Adipocyte (in vitro differentiated cells): ENCODE measurements at regions not wholly inside any gene's neighbourhood (a gene's known extent, or its start where the extent isn't known, plus 50 kb on each side); places are given as distances from the start of the nearest gene placed in this dataset.
"Not testable (repeated sequence)": the region's sequence is repeated elsewhere in the genome, so short reads cannot be mapped to it uniquely, and the experiment has no call there.

Experiments used
- DNase-seq: peaks from one replicate; pipeline ENCODE4 v3.0.0-alpha.2; 2015; ENCODE audit warnings: low read depth
- H3K27me3 ChIP-seq: replicated peaks from 2 replicates; pipeline ENCODE4 v1.7.0; 2013; ENCODE audit warnings: mild to moderate bottlenecking, low read length, moderate library complexity; ENCODE audit not compliant: control insufficient read depth, insufficient read depth
- H3K36me3 ChIP-seq: 2 replicates; pipeline ENCODE4 v1.7.0; 2013; ENCODE audit warnings: low read length, mild to moderate bottlenecking, moderate library complexity; ENCODE audit not compliant: control insufficient read depth, insufficient read depth, severe bottlenecking
- H3K4me1 ChIP-seq: 2 replicates; pipeline ENCODE4 v1.7.0; 2013; ENCODE audit warnings: mild to moderate bottlenecking, low read length, moderate library complexity; ENCODE audit not compliant: control insufficient read depth, insufficient read depth
- H3K4me3 ChIP-seq: 2 replicates; pipeline ENCODE4 v1.7.0; 2013; ENCODE audit warnings: mild to moderate bottlenecking, low read length, moderate library complexity
- H3K9ac ChIP-seq: 2 replicates; pipeline ENCODE4 v1.7.0; 2013; ENCODE audit warnings: mild to moderate bottlenecking, low read length, moderate library complexity
- H3K9me3 ChIP-seq: 2 replicates; pipeline ENCODE4 v1.7.0; 2013; ENCODE audit warnings: mild to moderate bottlenecking, low read length, moderate library complexity; ENCODE audit not compliant: control insufficient read depth

DNA sequence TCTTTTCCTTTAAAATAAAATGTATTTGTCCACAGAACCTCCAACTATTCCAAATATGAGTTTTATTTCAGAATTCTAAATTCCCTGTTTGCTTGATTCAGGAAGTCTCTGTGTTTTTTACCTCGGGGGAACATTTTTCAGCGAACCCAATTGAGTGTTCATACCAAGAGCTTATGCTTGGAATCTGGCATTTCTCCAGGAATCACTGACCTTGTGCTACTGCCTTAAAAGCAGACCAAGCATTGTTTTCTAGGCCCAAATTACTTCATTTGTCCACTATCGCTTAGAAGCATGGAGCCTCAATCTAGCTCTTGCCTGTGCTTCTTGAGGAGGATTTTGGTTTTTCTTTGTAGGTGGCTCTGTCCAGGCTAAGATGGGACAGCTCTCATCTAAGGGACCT lies 59.4 kb downstream of the EBLN1 start:
- H3K4me1 ChIP-seq = no peaks in the 10 kb centered on the region
- H3K9ac ChIP-seq = no peak overlapping the region
- no peaks in the 10 kb centered on the region for H3K27me3 ChIP-seq
- DNase-seq = peak; percentile 40
- no peak overlapping the region for H3K4me3 ChIP-seq
- H3K9me3 ChIP-seq = no peaks in the 10 kb centered on the region
- no peaks in the 10 kb centered on the region for H3K36me3 ChIP-seq

DNA sequence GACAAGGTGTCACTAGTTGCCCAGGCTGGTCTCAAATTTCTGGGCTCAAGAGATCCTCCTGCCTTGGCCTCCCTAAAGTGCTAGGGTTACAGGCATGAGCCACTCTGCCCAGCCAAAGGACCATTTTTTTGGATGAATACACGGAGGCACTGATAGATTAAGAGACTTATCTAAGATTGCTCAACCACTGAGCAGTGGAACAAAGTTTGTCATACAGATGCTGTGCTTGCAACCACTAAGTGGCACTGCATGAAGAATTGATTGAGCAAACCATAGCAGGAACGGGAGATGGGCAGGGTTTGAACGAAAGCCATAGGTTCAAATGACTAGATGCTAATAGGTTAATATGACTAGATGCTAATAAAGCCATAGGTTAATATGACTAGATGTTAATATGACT lies 61.1 kb downstream of the EBLN1 start:
- Histone ChIP-seq H3K9me3 (peaks cover 2% of the 10 kb centered on the region), H3K4me3 (no peak overlapping the region), H3K9ac (no peak overlapping the region), H3K4me1 (no peaks in the 10 kb centered on the region), H3K27me3 (no peaks in the 10 kb centered on the region), H3K36me3 (no peaks in the 10 kb centered on the region)
- DNase-seq = no peak

DNA sequence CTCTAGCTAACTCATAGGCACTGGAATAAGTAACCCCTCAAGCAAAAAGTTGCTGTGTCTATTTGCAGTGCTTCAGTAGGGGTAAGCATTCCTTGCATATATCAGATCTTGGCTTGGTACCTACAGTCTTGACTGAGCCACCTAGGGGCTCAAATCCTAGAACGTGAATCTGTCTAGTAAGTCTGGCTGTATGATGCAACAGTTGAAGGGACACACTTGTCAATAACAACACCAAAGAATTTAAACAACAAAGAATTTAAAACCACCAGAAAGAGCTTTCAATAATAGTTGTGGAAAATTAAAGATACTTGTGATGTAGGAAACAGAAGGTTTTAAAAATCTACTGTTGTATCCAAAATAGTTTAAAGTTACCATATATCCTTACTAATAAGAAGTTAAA lies 65.4 kb downstream of the EBLN1 start:
- H3K9ac ChIP-seq = no peak overlapping the region
- H3K4me3 ChIP-seq = no peak overlapping the region
- peaks cover 16% of the 10 kb centered on the region for H3K9me3 ChIP-seq
- no peak for DNase-seq
- no peaks in the 10 kb centered on the region for H3K36me3 ChIP-seq
- no peaks in the 10 kb centered on the region for H3K27me3 ChIP-seq
- no peaks in the 10 kb centered on the region for H3K4me1 ChIP-seq

DNA sequence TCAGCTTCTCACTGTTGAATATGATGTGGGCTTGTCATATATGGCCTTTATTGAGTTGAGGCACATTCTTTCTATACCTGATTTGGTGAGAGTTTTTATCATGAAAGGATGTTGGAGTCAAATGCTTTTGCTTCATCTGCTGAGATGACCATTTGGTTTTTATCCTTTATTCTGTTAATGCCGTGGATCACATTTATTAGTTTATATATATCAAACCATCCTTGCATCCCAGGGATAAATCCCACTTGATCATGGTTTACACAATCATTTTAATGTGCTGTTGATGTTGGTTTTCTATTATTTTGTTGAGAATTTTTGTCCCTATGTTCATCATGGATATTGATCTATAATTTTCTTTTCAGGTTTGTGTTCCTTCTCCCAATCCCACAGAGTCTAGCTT lies 67.0 kb downstream of the EBLN1 start:
- H3K9ac ChIP-seq = no peak overlapping the region
- H3K36me3 ChIP-seq = no peaks in the 10 kb centered on the region
- H3K4me3 ChIP-seq = no peak overlapping the region
- no peaks in the 10 kb centered on the region for H3K27me3 ChIP-seq
- H3K9me3 ChIP-seq = peaks cover 17% of the 10 kb centered on the region
- no peaks in the 10 kb centered on the region for H3K4me1 ChIP-seq
- no peak for DNase-seq

DNA sequence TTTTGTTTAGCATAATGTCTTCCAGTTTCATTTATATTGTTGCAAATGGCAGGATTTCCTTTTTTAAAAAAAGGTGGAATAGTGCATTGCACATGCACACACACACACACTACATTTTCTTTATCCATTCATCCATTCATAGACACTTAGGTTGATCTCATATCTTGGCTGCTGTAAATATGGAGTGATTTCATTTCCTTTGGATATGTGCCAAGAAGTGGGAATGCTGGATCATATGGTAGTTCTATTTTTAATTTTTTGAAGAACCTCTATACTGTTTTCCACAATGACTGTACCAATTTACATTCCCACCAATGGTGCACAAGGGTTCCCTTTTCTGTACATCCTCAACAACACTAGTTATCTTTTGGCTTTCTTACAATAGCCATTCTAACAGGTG lies 68.9 kb downstream of the EBLN1 start:
- Histone ChIP-seq H3K4me3 (no peak overlapping the region), H3K9me3 (peaks cover 17% of the 10 kb centered on the region), H3K36me3 (no peaks in the 10 kb centered on the region), H3K27me3 (no peaks in the 10 kb centered on the region), H3K9ac (no peak overlapping the region), H3K4me1 (no peaks in the 10 kb centered on the region)
- DNase-seq = no peak

DNA sequence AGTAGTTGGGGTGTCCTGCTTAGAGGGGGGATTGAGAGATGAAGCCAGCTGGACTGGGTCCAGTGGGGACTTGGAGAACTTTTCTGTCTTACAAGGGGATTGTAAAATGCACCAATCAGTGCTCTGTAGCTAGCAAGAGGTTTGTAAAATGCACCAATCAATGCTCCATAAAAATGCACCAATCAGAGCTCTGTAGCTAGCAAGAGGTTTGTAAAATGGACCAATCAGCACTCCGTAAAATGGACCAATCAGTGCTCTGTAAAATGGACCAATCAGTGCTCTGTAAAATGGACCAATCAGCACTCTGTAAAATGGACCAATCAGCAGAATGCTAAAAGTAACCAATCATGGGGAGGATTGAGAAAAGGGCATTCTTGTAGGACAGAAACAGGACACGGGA lies 71.9 kb downstream of the EBLN1 start:
- not testable (repeated sequence) for H3K9me3 ChIP-seq, DNase-seq, H3K9ac ChIP-seq, H3K36me3 ChIP-seq, H3K4me3 ChIP-seq, H3K27me3 ChIP-seq, H3K4me1 ChIP-seq

DNA sequence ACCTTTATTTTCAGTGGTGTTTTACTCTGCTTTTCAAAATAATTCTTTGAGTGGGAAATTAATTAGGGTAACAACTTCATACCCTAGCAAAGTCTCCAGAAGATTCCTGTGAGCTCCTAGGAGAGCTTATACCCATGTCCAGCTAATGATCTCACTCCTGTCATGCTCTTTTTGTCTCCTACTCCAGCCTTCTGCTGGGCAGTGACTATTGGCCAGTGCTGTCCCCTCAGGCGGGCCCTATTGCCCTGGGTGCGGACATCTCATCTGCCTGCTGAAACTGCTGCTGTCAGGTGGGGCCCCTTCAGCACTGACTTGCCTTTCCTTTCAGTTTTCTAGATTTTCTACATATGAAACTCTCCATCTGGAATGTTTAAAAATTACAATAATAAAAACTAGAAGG lies 80.3 kb downstream of the EBLN1 start:
- H3K4me1 ChIP-seq = no peaks in the 10 kb centered on the region
- no peak overlapping the region for H3K9ac ChIP-seq
- H3K27me3 ChIP-seq = no peaks in the 10 kb centered on the region
- no peak overlapping the region for H3K4me3 ChIP-seq
- no peaks in the 10 kb centered on the region for H3K36me3 ChIP-seq
- no peaks in the 10 kb centered on the region for H3K9me3 ChIP-seq
- DNase-seq = no peak

DNA sequence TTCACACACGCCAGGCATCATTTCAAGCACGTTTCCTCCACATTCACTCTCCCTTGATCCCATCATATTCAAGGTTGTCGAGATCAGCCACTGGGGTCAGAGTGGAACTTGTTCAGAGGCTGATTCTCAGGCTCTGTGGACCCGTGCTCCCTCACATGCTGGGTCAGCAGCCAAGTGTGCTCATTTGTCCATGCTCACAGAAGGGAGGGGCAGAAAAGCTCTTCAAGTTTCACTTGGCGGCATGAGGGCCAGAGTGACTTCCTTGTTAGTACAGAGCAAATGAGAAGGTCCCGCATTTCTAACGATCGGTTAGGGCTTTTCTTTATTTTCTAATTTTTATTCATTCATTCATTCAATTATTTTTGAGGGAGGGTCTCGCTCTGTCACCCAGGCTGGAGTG lies 82.2 kb downstream of the EBLN1 start:
- H3K4me3 ChIP-seq = no peak overlapping the region
- no peaks in the 10 kb centered on the region for H3K36me3 ChIP-seq
- no peaks in the 10 kb centered on the region for H3K27me3 ChIP-seq

DNA sequence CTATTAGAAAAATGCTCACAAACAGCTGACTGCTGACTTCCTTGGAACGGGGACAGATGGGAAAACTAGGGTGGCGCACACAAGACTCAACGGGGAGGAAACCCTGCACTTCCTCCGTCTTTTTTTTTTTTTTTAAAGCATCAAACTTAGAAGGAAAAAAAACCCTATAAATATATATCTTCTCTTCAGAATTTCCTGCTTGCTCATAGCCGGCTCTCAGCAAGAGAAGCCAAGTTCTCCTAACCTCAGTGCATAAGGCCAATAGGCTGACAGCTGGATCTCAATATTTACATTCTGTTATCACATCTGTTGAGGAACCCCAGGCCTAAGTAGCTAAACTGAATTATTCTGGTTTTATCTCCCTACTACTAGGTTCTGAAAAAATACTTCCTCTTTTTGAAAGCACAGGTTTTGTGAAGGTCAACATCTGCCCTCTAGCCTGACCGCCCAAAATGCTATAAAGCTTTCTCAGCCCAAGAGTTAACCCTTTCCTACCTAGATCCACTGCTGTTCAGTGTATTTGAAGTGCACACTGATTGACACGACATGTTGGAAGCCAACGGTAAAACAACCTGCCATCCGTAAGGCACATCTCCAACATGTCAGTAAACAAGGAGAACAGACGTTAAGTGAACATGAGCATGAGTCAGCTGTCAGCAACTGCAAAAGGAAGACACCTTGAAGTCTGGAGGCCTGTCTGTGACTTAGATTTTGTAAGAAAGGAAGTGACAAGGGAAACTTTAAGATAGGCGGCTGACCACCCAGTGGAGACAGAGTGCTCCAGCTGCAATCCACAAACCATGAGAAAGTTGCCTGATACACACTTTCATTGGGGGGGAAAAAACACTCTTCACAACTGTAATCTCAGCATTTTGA lies 83.8 kb downstream of the EBLN1 start:
- no peaks in the 10 kb centered on the region for H3K36me3 ChIP-seq
- H3K9ac ChIP-seq = no peak overlapping the region
- no peak overlapping the region for H3K4me3 ChIP-seq
- DNase-seq = no peak
- no peaks in the 10 kb centered on the region for H3K4me1 ChIP-seq
- H3K9me3 ChIP-seq = no peaks in the 10 kb centered on the region
- H3K27me3 ChIP-seq = no peaks in the 10 kb centered on the region

More for the DNA sequence above, 82.2 kb downstream of the EBLN1 start:
- no peak overlapping the region for H3K9ac ChIP-seq
- H3K4me1 ChIP-seq = no peaks in the 10 kb centered on the region
- DNase-seq = no peak
- H3K9me3 ChIP-seq = no peaks in the 10 kb centered on the region

DNA sequence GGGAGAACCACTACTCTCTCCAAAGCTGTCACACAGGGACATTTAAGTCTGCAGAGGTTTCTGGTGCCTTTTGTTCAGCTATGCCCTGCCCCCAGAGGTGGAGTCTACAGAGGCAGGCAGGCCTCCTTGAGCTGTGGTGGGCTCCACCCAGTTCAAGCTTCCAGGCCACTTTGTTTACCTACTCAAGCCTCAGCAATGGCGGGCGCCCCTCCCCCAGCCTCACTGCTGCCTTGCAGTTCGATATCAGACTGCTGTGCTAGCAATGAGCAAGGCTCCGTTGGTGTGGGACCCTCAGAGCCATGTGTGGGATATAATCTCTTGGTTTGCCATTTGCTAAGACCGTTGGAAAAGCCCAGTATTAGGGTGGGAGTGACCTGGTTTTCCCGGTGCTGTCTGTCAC lies 87.0 kb downstream of the EBLN1 start:
- H3K4me3 ChIP-seq, H3K36me3 ChIP-seq, H3K4me1 ChIP-seq, H3K27me3 ChIP-seq, H3K9me3 ChIP-seq, H3K9ac ChIP-seq, DNase-seq: not testable (repeated sequence)

DNA sequence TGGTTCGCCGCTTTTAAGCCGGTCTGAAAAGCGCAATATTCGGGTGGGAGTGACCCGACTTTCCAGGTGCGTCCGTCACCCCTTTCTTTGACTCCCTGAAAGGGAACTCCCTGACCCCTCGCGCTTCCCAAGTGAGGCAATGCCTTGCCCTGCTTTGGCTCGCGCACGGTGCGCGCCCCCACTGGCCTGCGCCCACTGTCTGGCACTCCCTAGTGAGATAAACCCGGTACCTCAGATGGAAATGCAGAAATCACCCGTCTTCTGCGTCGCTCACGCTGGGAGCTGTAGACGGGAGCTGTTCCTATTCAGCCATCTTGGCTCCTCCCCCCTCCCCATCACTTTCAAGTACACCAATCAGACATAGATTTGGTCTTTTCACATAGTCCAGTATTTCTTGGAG lies 88.2 kb downstream of the EBLN1 start:
- not testable (repeated sequence) for DNase-seq, H3K9me3 ChIP-seq, H3K27me3 ChIP-seq, H3K4me3 ChIP-seq, H3K4me1 ChIP-seq, H3K36me3 ChIP-seq, H3K9ac ChIP-seq

DNA sequence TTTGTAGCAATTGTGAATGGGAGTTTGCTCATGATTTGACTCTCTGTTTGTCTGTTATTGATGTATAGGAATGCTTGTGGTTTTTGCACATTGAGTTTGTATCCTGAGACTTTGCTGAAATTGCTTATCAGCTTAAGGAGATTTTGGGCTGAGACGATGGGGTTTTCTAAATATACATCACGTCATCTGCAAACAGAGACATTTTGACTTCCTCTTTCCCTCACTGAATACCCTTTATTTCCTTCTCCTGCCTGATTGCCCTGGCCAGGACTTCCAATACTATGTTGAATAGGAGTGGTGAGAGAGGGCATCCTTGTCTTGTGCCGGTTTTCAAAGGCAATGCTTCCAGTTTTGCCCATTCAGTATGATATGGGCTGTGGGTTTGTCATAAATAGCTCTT lies 96.6 kb downstream of the EBLN1 start:
- H3K9ac ChIP-seq, H3K9me3 ChIP-seq, H3K36me3 ChIP-seq, DNase-seq, H3K27me3 ChIP-seq, H3K4me3 ChIP-seq, H3K4me1 ChIP-seq: not testable (repeated sequence)
